Left ventricle myocardium inferior (tissue), 1 donor: ENCODE measurements at regions not wholly inside any gene's neighbourhood (a gene's known extent, or its start where the extent isn't known, plus 50 kb on each side); places are given as distances from the start of the nearest gene placed in this dataset.

ENCODE experiments used
- DNase-seq: peaks from one replicate; pipeline ENCODE4 v3.0.0-alpha.2; 2020
- H3K27ac ChIP-seq: fragments of 200-600 bp; replicated peaks from 2 replicates; pipeline ENCODE4 v1.8.0; 2021
- H3K27me3 ChIP-seq: fragments of 200-600 bp; 2 replicates; pipeline ENCODE4 v1.8.0; 2021; ENCODE audit warnings: low read depth
- H3K36me3 ChIP-seq: fragments of 200-600 bp; 2 replicates; pipeline ENCODE4 v1.8.0; 2021
- H3K4me1 ChIP-seq: fragments of 200-600 bp; 2 replicates; pipeline ENCODE4 v1.8.0; 2021
- H3K4me3 ChIP-seq: fragments of 200-600 bp; 2 replicates; pipeline ENCODE4 v1.8.0; 2021; ENCODE audit warnings: mild to moderate bottlenecking, moderate library complexity
- H3K9me3 ChIP-seq: fragments of 200-600 bp; replicated peaks from 2 replicates; pipeline ENCODE4 v1.8.0; 2021
- CTCF ChIP-seq: fragments of 200-600 bp; IDR thresholded peaks from 2 replicates; pipeline ENCODE4 v1.8.0; 2021; ENCODE audit warnings: antibody characterized with exemption, mild to moderate bottlenecking, borderline replicate concordance
- intact Hi-C: fragments of 100-400 bp; cut with micrococcal nuclease; formaldehyde crosslinking; loops from one replicate; pipeline ENCODE4 v1.11.0; 2022
- donor health status: DM: no; HTN: yes; CAD: no; lungs with severe emphysema.

- Histone ChIP-seq H3K9me3 (no peaks in the 10 kb centered on the region), H3K4me1 (no peaks in the 10 kb centered on the region), H3K27me3 (peaks cover 91% of the 10 kb centered on the region), H3K27ac (no peak overlapping the region), H3K4me3 (no peak overlapping the region), H3K36me3 (no peaks in the 10 kb centered on the region)
- intact Hi-C loops, result no loop called here
- no peak for TF ChIP-seq CTCF
- DNase-seq, result no peak
Measured at GRCh38 chr1:47635111-47635510, 197.3 kb downstream of the FOXD2 start.

GRCh38 chr1:47635597-47635996 lies 197.8 kb downstream of the FOXD2 start:
- DNase-seq, result no peak
- no peaks in the 10 kb centered on the region for H3K4me1 ChIP-seq
- intact Hi-C loops, result no loop called here
- TF ChIP-seq CTCF, result no peak
- peaks cover 88% of the 10 kb centered on the region for H3K27me3 ChIP-seq
- H3K36me3 ChIP-seq, result no peaks in the 10 kb centered on the region
- H3K4me3 ChIP-seq, result no peak overlapping the region
- H3K9me3 ChIP-seq, result no peaks in the 10 kb centered on the region
- no peak overlapping the region for H3K27ac ChIP-seq

GRCh38 chr1:47637111-47637685 lies 199.4 kb downstream of the FOXD2 start:
- no peak for DNase-seq
- H3K27ac ChIP-seq, result no peak overlapping the region
- H3K9me3 ChIP-seq, result no peaks in the 10 kb centered on the region
- no peaks in the 10 kb centered on the region for H3K4me1 ChIP-seq
- intact Hi-C loops, result no loop called here
- H3K4me3 ChIP-seq, result no peak overlapping the region
- H3K27me3 ChIP-seq, result peaks cover 88% of the 10 kb centered on the region
- no peaks in the 10 kb centered on the region for H3K36me3 ChIP-seq
- no peak for TF ChIP-seq CTCF

- Histone ChIP-seq H3K27me3 (peaks cover 88% of the 10 kb centered on the region), H3K27ac (no peak overlapping the region), H3K4me3 (no peak overlapping the region), H3K9me3 (no peaks in the 10 kb centered on the region), H3K36me3 (no peaks in the 10 kb centered on the region), H3K4me1 (no peaks in the 10 kb centered on the region)
- TF ChIP-seq CTCF, result no peak
- intact Hi-C loops, result no loop called here
- no peak for DNase-seq
Measured at GRCh38 chr1:47638240-47638639, 200.4 kb downstream of the FOXD2 start.

GRCh38 chr1:47638713-47639112 lies 200.9 kb downstream of the FOXD2 start:
- intact Hi-C loops, result no loop called here
- H3K27me3 ChIP-seq, result peaks cover 86% of the 10 kb centered on the region
- no peak for TF ChIP-seq CTCF

More at GRCh38 chr1:47638713-47639112, 200.9 kb downstream of the FOXD2 start:
- no peaks in the 10 kb centered on the region for H3K36me3 ChIP-seq
- no peak for DNase-seq
- no peak overlapping the region for H3K4me3 ChIP-seq
- H3K9me3 ChIP-seq, result no peaks in the 10 kb centered on the region
- peaks cover 1% of the 10 kb centered on the region for H3K4me1 ChIP-seq
- H3K27ac ChIP-seq, result no peak overlapping the region
